OCI-LY7 (cell line): ENCODE measurements at regions not wholly inside any gene's neighbourhood (a gene's known extent, or its start where the extent isn't known, plus 50 kb on each side); places are given as distances from the start of the nearest gene placed in this dataset.

Experiments
- BruUV-seq: library from RNA; stranded (reverse); fragments of 400-500 nt; replicated peaks from 2 replicates; lab custom pipeline; 2021; lab: Mats Ljungman, UMichigan
- CTCF ChIA-PET: fragments of 300-600 bp; sonication (Branson Sonifier 250); formaldehyde crosslinking; loops from one replicate; lab custom pipeline; 2022; ENCODE audit warnings: antibody characterized with exemption; ENCODE audit not compliant: unreplicated experiment; lab: Charles Lee
- POLR2A ChIA-PET: fragments of 300-600 bp; sonication (Branson Sonifier 250); formaldehyde crosslinking; loops from one replicate; lab custom pipeline; 2022; ENCODE audit warnings: antibody characterized with exemption; lab: Charles Lee
- DNase-seq: peaks from one replicate; pipeline ENCODE4 v3.0.0-alpha.2; 2015; ENCODE audit warnings: low spot score
- H2AFZ ChIP-seq: fragments of 200-600 bp; sonication (generic), shearing (Covaris generic); 2 replicates; pipeline ENCODE4 v1.6.1; 2014; ENCODE audit warnings: mild to moderate bottlenecking, antibody characterized with exemption, low read length, moderate library complexity
- H3K27ac ChIP-seq: fragments of 200-600 bp; sonication (generic); 2 replicates; pipeline ENCODE4 v1.5.1; 2014; ENCODE audit warnings: mixed run types, low read depth, mild to moderate bottlenecking, moderate library complexity, low read length, inconsistent platforms; ENCODE audit not compliant: poor library complexity, severe bottlenecking
- H3K36me3 ChIP-seq: fragments of 200-600 bp; sonication (generic); 2 replicates; pipeline ENCODE4 v1.6.1; 2014; ENCODE audit warnings: mild to moderate bottlenecking, antibody characterized with exemption, low read length, moderate library complexity, mixed read lengths; ENCODE audit not compliant: insufficient read depth
- H3K4me1 ChIP-seq: fragments of 200-600 bp; sonication (generic); 2 replicates; pipeline ENCODE4 v1.5.1; 2014; ENCODE audit warnings: mild to moderate bottlenecking, low read length; ENCODE audit not compliant: insufficient read depth, poor library complexity, severe bottlenecking
- H3K4me2 ChIP-seq: fragments of 200-600 bp; sonication (generic); 2 replicates; pipeline ENCODE4 v1.6.1; 2014; ENCODE audit warnings: mild to moderate bottlenecking, low read length
- H3K4me3 ChIP-seq: fragments of 200-600 bp; sonication (generic); 2 replicates; pipeline ENCODE4 v1.5.1; 2014; ENCODE audit warnings: mild to moderate bottlenecking, low read depth, low read length; ENCODE audit not compliant: poor library complexity, severe bottlenecking
- H3K79me2 ChIP-seq: fragments of 200-600 bp; sonication (generic); 2 replicates; pipeline ENCODE4 v1.6.1; 2016; ENCODE audit warnings: low read depth, mild to moderate bottlenecking, low read length, moderate library complexity, mixed read lengths; ENCODE audit not compliant: insufficient read depth
- H3K9me2 ChIP-seq: fragments of 200-600 bp; sonication (generic); 2 replicates; pipeline ENCODE4 v1.6.1; 2016; ENCODE audit warnings: mild to moderate bottlenecking, low read length, mixed read lengths; ENCODE audit not compliant: insufficient read depth
- H3K9me3 ChIP-seq: fragments of 200-600 bp; sonication (generic); 2 replicates; pipeline ENCODE4 v1.6.1; 2014; ENCODE audit warnings: mild to moderate bottlenecking, mixed run types, low read length, mixed read lengths
- H4K20me1 ChIP-seq: fragments of 200-600 bp; sonication (generic); 2 replicates; pipeline ENCODE4 v1.6.1; 2014; ENCODE audit warnings: mild to moderate bottlenecking, antibody characterized with exemption, low read length, moderate library complexity, mixed read lengths; ENCODE audit not compliant: insufficient read depth
- CTCF ChIP-seq: fragments of 200-600 bp; sonication (generic); conservative IDR thresholded peaks from 2 replicates; pipeline ENCODE4 v1.5.1; 2014; ENCODE audit warnings: mild to moderate bottlenecking, antibody characterized with exemption, low read length, moderate library complexity, mixed read lengths
- EZH2phosphoT487 ChIP-seq: fragments of 200-600 bp; sonication (generic); IDR thresholded peaks from 2 replicates; pipeline ENCODE4 v1.6.1; 2018; ENCODE audit warnings: low read depth, borderline replicate concordance, mild to moderate bottlenecking, mixed run types, antibody characterized with exemption, low read length, moderate library complexity, mixed read lengths
- intact Hi-C: fragments of 100-400 bp; cut with micrococcal nuclease; formaldehyde crosslinking; loops from one replicate; pipeline ENCODE4 v1.10.0; 2022; ENCODE audit not compliant: unreplicated experiment

GRCh38 chr2:77977471-77978063, 455.4 kb upstream of the LRRTM4 start:
- H3K4me2 ChIP-seq = no peak overlapping the region
- DNase-seq = no peak
- POLR2A ChIA-PET = no interaction called here
- H3K4me1 ChIP-seq = no peaks in the 10 kb centered on the region
- CTCF ChIA-PET = no interaction called here
- H3K4me3 ChIP-seq = no peak overlapping the region
- no peak for TF ChIP-seq EZH2phosphoT487
- no peak for TF ChIP-seq CTCF
- BruUV-seq = no TSS peak
- H3K79me2 ChIP-seq = no peaks in the 10 kb centered on the region
- H3K9me3 ChIP-seq = no peaks in the 10 kb centered on the region
- H2AFZ ChIP-seq = no peak overlapping the region
- H3K27ac ChIP-seq = no peak overlapping the region
- no peaks in the 10 kb centered on the region for H3K36me3 ChIP-seq
- intact Hi-C loops = no loop called here
- no peaks in the 10 kb centered on the region for H3K9me2 ChIP-seq
- H4K20me1 ChIP-seq = no peaks in the 10 kb centered on the region

GRCh38 chr2:77995161-77995560, 473.0 kb upstream of the LRRTM4 start:
- DNase-seq = no peak
- intact Hi-C loops = no loop called here
- Histone ChIP-seq H3K4me1 (no peaks in the 10 kb centered on the region), H3K4me2 (no peak overlapping the region), H3K27ac (no peak overlapping the region), H3K9me3 (no peaks in the 10 kb centered on the region), H3K9me2 (no peaks in the 10 kb centered on the region), H4K20me1 (no peaks in the 10 kb centered on the region), H3K4me3 (no peak overlapping the region), H2AFZ (no peak overlapping the region), H3K36me3 (no peaks in the 10 kb centered on the region), H3K79me2 (no peaks in the 10 kb centered on the region)
- no TSS peak for BruUV-seq
- ChIA-PET CTCF (no interaction called here), POLR2A (interaction anchor here (1.5 kb wide), 1 partner anchor 9 kb away, joined by 4 read pairs; no protein-coding TSS in a partner anchor)
- TF ChIP-seq EZH2phosphoT487 = no peak
- TF ChIP-seq CTCF = no peak

- Histone ChIP-seq H3K27ac (no peak overlapping the region), H3K4me1 (no peaks in the 10 kb centered on the region), H2AFZ (no peak overlapping the region), H3K9me3 (no peaks in the 10 kb centered on the region), H3K4me3 (no peak overlapping the region), H3K9me2 (no peaks in the 10 kb centered on the region), H3K4me2 (no peak overlapping the region), H3K79me2 (no peaks in the 10 kb centered on the region), H3K36me3 (no peaks in the 10 kb centered on the region), H4K20me1 (no peaks in the 10 kb centered on the region)
- CTCF ChIA-PET = no interaction called here
- no peak for DNase-seq
- no TSS peak for BruUV-seq
- TF ChIP-seq CTCF = no peak
- TF ChIP-seq EZH2phosphoT487 = no peak
- POLR2A ChIA-PET = no interaction called here
- intact Hi-C loops = no loop called here
Measured at GRCh38 chr2:77999376-77999775, 477.2 kb upstream of the LRRTM4 start.
